MM.1S (cell line): ENCODE measurements at regions not wholly inside any gene's neighbourhood (a gene's known extent, or its start where the extent isn't known, plus 50 kb on each side); places are given as distances from the start of the nearest gene placed in this dataset.

Source experiments
- DNase-seq: peaks from one replicate; pipeline ENCODE4 v3.0.0-alpha.2; 2015
- H2AFZ ChIP-seq: fragments of 300-600 bp; sonication (generic); 2 replicates; pipeline ENCODE4 v1.6.0; 2016; ENCODE audit warnings: antibody characterized with exemption, low read length
- H3F3A ChIP-seq: fragments of 300-600 bp; sonication (generic); 2 replicates; pipeline ENCODE4 v1.6.1; 2016; ENCODE audit warnings: mild to moderate bottlenecking, antibody characterized with exemption, low read length, moderate library complexity, mixed read lengths; ENCODE audit not compliant: insufficient read depth
- H3K27ac ChIP-seq: fragments of 300-600 bp; sonication (generic); 2 replicates; pipeline ENCODE4 v1.5.1; 2016; ENCODE audit warnings: mild to moderate bottlenecking, low read length
- H3K27me3 ChIP-seq: fragments of 300-600 bp; sonication (generic); replicated peaks from 2 replicates; pipeline ENCODE4 v1.6.0; 2016; ENCODE audit warnings: low read length; ENCODE audit not compliant: insufficient read depth
- H3K36me3 ChIP-seq: fragments of 300-600 bp; sonication (generic); replicated peaks from 2 replicates; pipeline ENCODE4 v1.6.1; 2016; ENCODE audit warnings: mild to moderate bottlenecking, low read length, mixed read lengths; ENCODE audit not compliant: insufficient read depth
- H3K4me1 ChIP-seq: fragments of 300-600 bp; sonication (generic); 2 replicates; pipeline ENCODE4 v1.6.1; 2016; ENCODE audit warnings: low read length, mixed read lengths
- H3K4me2 ChIP-seq: fragments of 300-600 bp; sonication (generic); 2 replicates; pipeline ENCODE4 v1.6.0; 2016; ENCODE audit warnings: low read depth, low read length
- H3K4me3 ChIP-seq: fragments of 300-600 bp; sonication (generic); 2 replicates; pipeline ENCODE4 v1.5.1; 2016; ENCODE audit warnings: low read length, mixed read lengths
- H3K79me2 ChIP-seq: fragments of 300-600 bp; sonication (generic); 2 replicates; pipeline ENCODE4 v1.6.1; 2016; ENCODE audit warnings: mixed run types, low read length, mixed read lengths
- H3K9ac ChIP-seq: fragments of 300-600 bp; sonication (generic); 2 replicates; pipeline ENCODE4 v1.6.1; 2016; ENCODE audit warnings: low read length, mixed read lengths
- H3K9me2 ChIP-seq: fragments of 300-600 bp; sonication (generic); replicated peaks from 2 replicates; pipeline ENCODE4 v1.6.1; 2016; ENCODE audit warnings: mild to moderate bottlenecking, low read length, mixed read lengths; ENCODE audit not compliant: insufficient read depth
- H3K9me3 ChIP-seq: fragments of 300-600 bp; sonication (generic); replicated peaks from 2 replicates; pipeline ENCODE4 v1.6.1; 2016; ENCODE audit warnings: mild to moderate bottlenecking, low read length, mixed read lengths; ENCODE audit not compliant: insufficient read depth
- H4K20me1 ChIP-seq: fragments of 300-600 bp; sonication (generic); 2 replicates; pipeline ENCODE4 v1.6.1; 2016; ENCODE audit warnings: mild to moderate bottlenecking, low read length, moderate library complexity, mixed read lengths; ENCODE audit not compliant: insufficient read depth
- CTCF ChIP-seq: fragments of 300-600 bp; sonication (generic); IDR thresholded peaks from 2 replicates; pipeline ENCODE4 v1.5.1; 2016; ENCODE audit warnings: antibody characterized with exemption, low read length, mixed read lengths
- EZH2 ChIP-seq: fragments of 300-600 bp; sonication (generic); optimal IDR thresholded peaks from 2 replicates; pipeline ENCODE3; 2017; ENCODE audit warnings: low read depth, mild to moderate bottlenecking, antibody characterized with exemption, low read length, mixed read lengths
- EZH2phosphoT487 ChIP-seq: fragments of 300-600 bp; sonication (generic); IDR thresholded peaks from 2 replicates; pipeline ENCODE4 v1.6.1; 2018; ENCODE audit warnings: antibody characterized with exemption, low read length

- no peaks in the 10 kb centered on the region for H3K36me3 ChIP-seq
- H3K9ac ChIP-seq = no peak overlapping the region
- TF ChIP-seq EZH2 = no peak
- no peak for TF ChIP-seq EZH2phosphoT487
- no peak for TF ChIP-seq CTCF
- no peak for DNase-seq
- H4K20me1 ChIP-seq = no peaks in the 10 kb centered on the region
- H3K4me2 ChIP-seq = no peak overlapping the region
- no peak overlapping the region for H3K4me3 ChIP-seq
- no peaks in the 10 kb centered on the region for H3F3A ChIP-seq
- no peaks in the 10 kb centered on the region for H3K9me3 ChIP-seq
- no peak overlapping the region for H2AFZ ChIP-seq
- H3K4me1 ChIP-seq = no peaks in the 10 kb centered on the region
- no peaks in the 10 kb centered on the region for H3K79me2 ChIP-seq
- H3K27me3 ChIP-seq = no peaks in the 10 kb centered on the region
- H3K27ac ChIP-seq = no peak overlapping the region
- no peaks in the 10 kb centered on the region for H3K9me2 ChIP-seq
These were observed 103.5 kb upstream of the BMAL1 start for GRCh38 chr11:13174090-13174489.

GRCh38 chr11:13183094-13183825, 94.3 kb upstream of the BMAL1 start:
- TF ChIP-seq EZH2 (no peak), EZH2phosphoT487 (no peak), CTCF (peak; percentile 54)
- Histone ChIP-seq H3K4me3 (peak overlapping the region; percentile 51), H3K9me3 (no peaks in the 10 kb centered on the region), H3K27ac (no peak overlapping the region), H3K4me1 (no peaks in the 10 kb centered on the region), H3K9me2 (no peaks in the 10 kb centered on the region), H4K20me1 (no peaks in the 10 kb centered on the region), H3K9ac (no peak overlapping the region), H3K27me3 (no peaks in the 10 kb centered on the region), H3K4me2 (peak overlapping the region; percentile 85), H2AFZ (peak overlapping the region; percentile 62), H3K79me2 (no peaks in the 10 kb centered on the region), H3K36me3 (no peaks in the 10 kb centered on the region), H3F3A (no peaks in the 10 kb centered on the region)
- peak; percentile 50 for DNase-seq

GRCh38 chr11:13183826-13184196, 93.8 kb upstream of the BMAL1 start:
- no peak for DNase-seq
- no peak overlapping the region for H2AFZ ChIP-seq

More at GRCh38 chr11:13183826-13184196, 93.8 kb upstream of the BMAL1 start:
- Histone ChIP-seq H3F3A (no peaks in the 10 kb centered on the region), H3K4me3 (no peak overlapping the region), H4K20me1 (no peaks in the 10 kb centered on the region), H3K9me2 (no peaks in the 10 kb centered on the region), H3K27ac (no peak overlapping the region), H3K4me1 (no peaks in the 10 kb centered on the region), H3K36me3 (no peaks in the 10 kb centered on the region), H3K9ac (no peak overlapping the region), H3K27me3 (no peaks in the 10 kb centered on the region), H3K9me3 (no peaks in the 10 kb centered on the region), H3K4me2 (peak overlapping the region; percentile 85; the same call in 1 of the 2 replicates), H3K79me2 (no peaks in the 10 kb centered on the region)
- TF ChIP-seq EZH2phosphoT487 (no peak), EZH2 (no peak), CTCF (no peak)
